Right lobe of liver (tissue), 6 donors: ENCODE measurements at regions not wholly inside any gene's neighbourhood (a gene's known extent, or its start where the extent isn't known, plus 50 kb on each side); places are given as distances from the start of the nearest gene placed in this dataset.
"Not testable (repeated sequence)": the region's sequence is repeated elsewhere in the genome, so short reads cannot be mapped to it uniquely, and the experiment has no call there.

Experiments
- ATAC-seq, 4 donors: fragments of 200-7000 bp; cut with Tn5 transposase; one replicate each; pipeline ENCODE4 v1.9.1; 2020; ENCODE audit warnings: mild to moderate bottlenecking in 4 of 4, moderate library complexity in 4 of 4
- DNase-seq, 3 donors: peaks; one replicate each; pipeline ENCODE4 v3.0.0-alpha.2; 2020
- H3K27ac ChIP-seq, 3 donors: fragments of 200-600 bp; one replicate each; pipeline ENCODE4 v1.8.0; 2022
- H3K27me3 ChIP-seq, 2 donors: fragments of 200-600 bp; one replicate each; pipeline ENCODE4 v1.8.0; 2022
- H3K36me3 ChIP-seq, 4 donors: fragments of 200-600 bp; sonication (generic) in 1 of 4; one replicate each; pipeline versions ENCODE4 v1.5.1 to v1.8.0; 2017 to 2022; ENCODE audit warnings: control low read depth in 1 of 4
- H3K4me1 ChIP-seq, 4 donors: fragments of 200-600 bp; sonication (generic) in 1 of 4; one replicate each; pipeline versions ENCODE4 v1.5.1 to v1.8.0; 2017 to 2022; ENCODE audit warnings: control low read depth in 1 of 4
- H3K4me3 ChIP-seq, 3 donors: fragments of 200-600 bp; one replicate each; pipeline ENCODE4 v1.8.0; 2022
- H3K9me3 ChIP-seq, 4 donors: fragments of 200-600 bp; sonication (generic) in 1 of 4; one replicate each; pipeline versions ENCODE4 v1.5.1 to v1.8.0; 2017 to 2022; ENCODE audit warnings: control low read depth in 1 of 4
- POLR2A ChIP-seq: fragments of 450-650 bp; IDR thresholded peaks from one replicate; pipeline ENCODE4 v1.6.1; 2017; ENCODE audit warnings: antibody characterized with exemption, mild to moderate bottlenecking
- WGBS: methylation state at CpG from one replicate; pipeline ENCODE4 v1.1.6; 2018; ENCODE audit warnings: low coverage, low lambda C conversion rate; ENCODE audit not compliant: insufficient coverage; ENCODE audit errors: missing lambda C conversion rate; 5-methylcytosine and 5-hydroxymethylcytosine counted together
- intact Hi-C, 2 donors: fragments of 100-400 bp; cut with DNase I; formaldehyde crosslinking; loops; one replicate each; pipeline versions ENCODE4 v1.11.2 to v1.14.1; 2022
- TF ChIP-seq, protein P1 (sequence below), 4 donors: fragments of 200-600 bp in 3 of 4; fragments of 450-650 bp in 1 of 4; IDR thresholded peaks; one replicate each; pipeline versions ENCODE4 v1.5.1 to v1.8.0; 2016 to 2022; ENCODE audit warnings: antibody characterized with exemption in 4 of 4, mild to moderate bottlenecking in 2 of 4
- donor health status: DM: no; HTN: yes; CAD: no.
- donor health status: DM: no; HTN: no; CAD: no.
- donor health status: DM: no; HTN: no; CAD: no.
- donor health status: DM: no; HTN: yes; CAD: no.
- donor health status: DM: no; HTN: yes; CAD: no.

GRCh38 chr5:28602429-28602828 is 1564.0 kb upstream of the CDH9 start:
- TF ChIP-seq, protein P1, sequence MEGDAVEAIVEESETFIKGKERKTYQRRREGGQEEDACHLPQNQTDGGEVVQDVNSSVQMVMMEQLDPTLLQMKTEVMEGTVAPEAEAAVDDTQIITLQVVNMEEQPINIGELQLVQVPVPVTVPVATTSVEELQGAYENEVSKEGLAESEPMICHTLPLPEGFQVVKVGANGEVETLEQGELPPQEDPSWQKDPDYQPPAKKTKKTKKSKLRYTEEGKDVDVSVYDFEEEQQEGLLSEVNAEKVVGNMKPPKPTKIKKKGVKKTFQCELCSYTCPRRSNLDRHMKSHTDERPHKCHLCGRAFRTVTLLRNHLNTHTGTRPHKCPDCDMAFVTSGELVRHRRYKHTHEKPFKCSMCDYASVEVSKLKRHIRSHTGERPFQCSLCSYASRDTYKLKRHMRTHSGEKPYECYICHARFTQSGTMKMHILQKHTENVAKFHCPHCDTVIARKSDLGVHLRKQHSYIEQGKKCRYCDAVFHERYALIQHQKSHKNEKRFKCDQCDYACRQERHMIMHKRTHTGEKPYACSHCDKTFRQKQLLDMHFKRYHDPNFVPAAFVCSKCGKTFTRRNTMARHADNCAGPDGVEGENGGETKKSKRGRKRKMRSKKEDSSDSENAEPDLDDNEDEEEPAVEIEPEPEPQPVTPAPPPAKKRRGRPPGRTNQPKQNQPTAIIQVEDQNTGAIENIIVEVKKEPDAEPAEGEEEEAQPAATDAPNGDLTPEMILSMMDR (IDR thresholded peaks at IDR 0.05), result no peak
- TF ChIP-seq POLR2A, result no peak
- intact Hi-C loops, result no loop called here
- Histone ChIP-seq H3K4me1 (no peaks in the 10 kb centered on the region), H3K36me3 (no peaks in the 10 kb centered on the region), H3K27me3 (no peaks in the 10 kb centered on the region), H3K27ac (no peak overlapping the region), H3K4me3 (no peak overlapping the region), H3K9me3 (no peaks in the 10 kb centered on the region)
- no peak for ATAC-seq
- WGBS, result 31% methylated on average over 2 of the region's 2 CpGs
- no peak for DNase-seq

DNA sequence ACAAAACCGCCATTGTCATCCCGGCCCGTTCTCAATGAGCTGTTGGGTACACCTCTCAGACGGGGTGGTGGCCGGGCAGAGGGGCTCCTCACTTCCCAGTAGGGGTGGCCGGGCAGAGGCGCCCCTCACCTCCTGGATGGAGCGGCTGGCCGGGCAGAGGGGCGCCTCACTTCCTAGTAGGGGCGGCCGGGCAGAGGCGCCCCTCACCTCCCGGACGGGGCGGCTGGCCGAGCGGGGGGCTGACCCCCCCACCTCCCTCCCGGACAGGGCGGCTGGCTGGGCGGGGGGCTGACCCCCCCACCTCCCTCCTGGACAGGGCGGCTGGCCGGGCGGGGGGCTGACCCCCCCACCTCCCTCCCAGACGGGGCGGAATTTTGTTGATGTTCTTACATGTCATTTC is 1558.3 kb upstream of the CDH9 start:
- H3K9me3 ChIP-seq, ATAC-seq, H3K4me3 ChIP-seq, H3K27me3 ChIP-seq, H3K4me1 ChIP-seq, H3K36me3 ChIP-seq, DNase-seq, H3K27ac ChIP-seq, intact Hi-C loops: not testable (repeated sequence)
- WGBS, result 94% methylated on average over 9 of the region's 26 CpGs

DNA sequence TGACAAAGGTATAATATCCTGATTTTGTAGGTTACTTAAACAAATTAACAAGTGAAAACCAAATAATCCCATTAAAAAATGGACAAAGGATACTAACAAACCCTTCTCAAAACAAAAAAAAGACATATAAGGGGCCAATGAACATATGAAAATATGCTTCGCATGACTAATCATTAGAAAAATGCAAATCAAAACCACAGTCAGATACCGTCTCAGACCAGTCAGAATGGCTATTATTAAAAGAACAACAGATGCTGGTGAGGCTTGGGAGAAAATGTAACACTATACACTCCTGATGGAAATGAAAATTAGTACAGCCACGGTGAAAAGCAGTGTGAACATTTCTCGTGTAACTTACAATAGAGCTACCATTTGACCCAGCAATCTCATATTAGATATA is 1542.2 kb upstream of the CDH9 start:
- 61% methylated on average over 4 of the region's 4 CpGs for WGBS
- ATAC-seq (no peak), DNase-seq (no peak)

GRCh38 chr5:28576022-28576421 is 1537.6 kb upstream of the CDH9 start:
- WGBS, result 37% methylated on average over 2 of the region's 2 CpGs
- ATAC-seq (no peak), DNase-seq (no peak)
- TF ChIP-seq POLR2A, result no peak
- TF ChIP-seq, protein P1 (IDR thresholded peaks at IDR 0.05), result no peak
- no peaks in the 10 kb centered on the region for H3K9me3 ChIP-seq
- H3K27ac ChIP-seq, result no peak overlapping the region
- no peaks in the 10 kb centered on the region for H3K27me3 ChIP-seq
- no peaks in the 10 kb centered on the region for H3K36me3 ChIP-seq
- intact Hi-C loops, result no loop called here
- H3K4me3 ChIP-seq, result no peak overlapping the region
- H3K4me1 ChIP-seq, result no peaks in the 10 kb centered on the region

More for the DNA sequence above, 1542.2 kb upstream of the CDH9 start:
- Histone ChIP-seq H3K27ac (no peak overlapping the region), H3K36me3 (no peaks in the 10 kb centered on the region), H3K4me1 (no peaks in the 10 kb centered on the region), H3K4me3 (no peak overlapping the region), H3K27me3 (no peaks in the 10 kb centered on the region), H3K9me3 (no peaks in the 10 kb centered on the region)
- intact Hi-C loops, result no loop called here
- TF ChIP-seq POLR2A, result no peak
- TF ChIP-seq, protein P1 (IDR thresholded peaks at IDR 0.05), result no peak

DNA sequence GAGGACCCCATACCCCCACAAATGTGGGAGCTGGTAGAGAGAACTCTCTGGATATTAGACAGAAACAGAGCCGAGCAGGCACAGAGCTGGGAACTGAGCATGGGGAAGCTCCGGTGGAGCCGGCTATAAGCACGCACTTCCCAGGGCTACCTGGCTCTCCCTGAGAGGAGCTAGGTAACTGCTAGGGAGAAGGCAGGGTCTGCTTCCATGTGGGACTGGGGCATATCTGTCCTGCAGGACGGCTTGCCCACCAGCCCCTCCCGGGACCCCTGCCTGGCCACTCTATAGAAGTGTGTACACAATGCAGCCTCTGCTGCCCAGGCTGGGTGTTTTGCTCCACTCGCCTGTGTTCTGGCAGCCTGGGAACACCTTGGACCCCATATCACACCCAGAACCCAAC is 1537.0 kb upstream of the CDH9 start:
- Histone ChIP-seq H3K4me3 (no peak overlapping the region), H3K36me3 (no peaks in the 10 kb centered on the region), H3K4me1 (no peaks in the 10 kb centered on the region), H3K27ac (no peak overlapping the region), H3K9me3 (no peaks in the 10 kb centered on the region), H3K27me3 (no peaks in the 10 kb centered on the region)
- DNase-seq (no peak), ATAC-seq (peak in 1 of 4 donors; percentile 36)
- WGBS, result no CpG with 5 or more reads among the region's 7 CpGs
- no peak for TF ChIP-seq POLR2A
- TF ChIP-seq, protein P1 (IDR thresholded peaks at IDR 0.05), result no peak
- intact Hi-C loops, result no loop called here
